ENCODE measurements at regions not wholly inside any gene's neighbourhood (a gene's known extent, or its start where the extent isn't known, plus 50 kb on each side); places are given as distances from the start of the nearest gene placed in this dataset.

GRCh38 chr1:222204475-222204874, 343.4 kb downstream of the HHIPL2 start:
- no peak overlapping the region for H3K27ac Mint-ChIP-seq (ENCODE audit: unreplicated experiment)
- H3K27me3 Mint-ChIP-seq (ENCODE audit: low read depth, unreplicated experiment) = peaks cover 3% of the 10 kb centered on the region
- H3K79me2 ChIP-seq (ENCODE audit: insufficient read depth, low read length) = no peaks in the 10 kb centered on the region
- FAIRE-seq = no peak
- H3K4me3 Mint-ChIP-seq (ENCODE audit: unreplicated experiment) = no peak overlapping the region
- no peaks in the 10 kb centered on the region for H3K27me3 ChIP-seq (ENCODE audit: insufficient read depth, low read length)
- no peak overlapping the region for H3K9ac ChIP-seq (ENCODE audit: low read length)
- TF ChIP-seq EZH2 (IDR thresholded peaks at IDR 0.05; ENCODE audit: insufficient read depth, low read length) (no peak), CTCF (IDR thresholded peaks at IDR 0.05; ENCODE audit: insufficient read depth, low read depth, low read length) (no peak)
- no peaks in the 10 kb centered on the region for H3K36me3 Mint-ChIP-seq (ENCODE audit: low read depth, unreplicated experiment)
- no peaks in the 10 kb centered on the region for H3K4me1 ChIP-seq (ENCODE audit: insufficient read depth, low read length)
- no peaks in the 10 kb centered on the region for H3K36me3 ChIP-seq (ENCODE audit: insufficient read depth, low read length)
- DNase-seq (ENCODE audit: low read depth) = no peak
- H3K4me2 ChIP-seq (ENCODE audit: low read length) = no peak overlapping the region
- H3K27ac ChIP-seq (ENCODE audit: low read depth, low read length) = no peak overlapping the region
- H3K9me3 Mint-ChIP-seq (ENCODE audit: unreplicated experiment) = no peaks in the 10 kb centered on the region
- H4K20me1 ChIP-seq (ENCODE audit: insufficient read depth, low read length) = no peaks in the 10 kb centered on the region
- no peaks in the 10 kb centered on the region for H3K9me3 ChIP-seq (ENCODE audit: insufficient read depth, low read depth, low read length)
- no peak overlapping the region for H3K4me3 ChIP-seq (ENCODE audit: insufficient read depth, low read depth, low read length)
- H2AFZ ChIP-seq (ENCODE audit: low read depth, low read length) = no peak overlapping the region
- H3K4me1 Mint-ChIP-seq (ENCODE audit: low read depth, unreplicated experiment) = no peaks in the 10 kb centered on the region

GRCh38 chr1:222202831-222203230, 345.1 kb downstream of the HHIPL2 start:
- H3K4me2 ChIP-seq (ENCODE audit: low read length) = no peak overlapping the region
- FAIRE-seq (no peak), DNase-seq (ENCODE audit: low read depth) (no peak)
- no peak overlapping the region for H3K27ac Mint-ChIP-seq (ENCODE audit: unreplicated experiment)
- H3K27ac ChIP-seq (ENCODE audit: low read depth, low read length) = no peak overlapping the region
- no peaks in the 10 kb centered on the region for H3K9me3 Mint-ChIP-seq (ENCODE audit: unreplicated experiment)
- no peak overlapping the region for H3K4me3 Mint-ChIP-seq (ENCODE audit: unreplicated experiment)
- H3K79me2 ChIP-seq (ENCODE audit: insufficient read depth, low read length) = no peaks in the 10 kb centered on the region
- TF ChIP-seq CTCF (IDR thresholded peaks at IDR 0.05; ENCODE audit: insufficient read depth, low read depth, low read length) (no peak), EZH2 (IDR thresholded peaks at IDR 0.05; ENCODE audit: insufficient read depth, low read length) (no peak)
- no peak overlapping the region for H3K9ac ChIP-seq (ENCODE audit: low read length)
- H3K4me1 Mint-ChIP-seq (ENCODE audit: low read depth, unreplicated experiment) = no peaks in the 10 kb centered on the region
- H3K4me1 ChIP-seq (ENCODE audit: insufficient read depth, low read length) = no peaks in the 10 kb centered on the region
- peaks cover 13% of the 10 kb centered on the region for H3K27me3 Mint-ChIP-seq (ENCODE audit: low read depth, unreplicated experiment)
- no peaks in the 10 kb centered on the region for H4K20me1 ChIP-seq (ENCODE audit: insufficient read depth, low read length)
- H3K4me3 ChIP-seq (ENCODE audit: insufficient read depth, low read depth, low read length) = no peak overlapping the region
- no peaks in the 10 kb centered on the region for H3K9me3 ChIP-seq (ENCODE audit: insufficient read depth, low read depth, low read length)
- no peak overlapping the region for H2AFZ ChIP-seq (ENCODE audit: low read depth, low read length)
- H3K27me3 ChIP-seq (ENCODE audit: insufficient read depth, low read length) = no peaks in the 10 kb centered on the region
- H3K36me3 Mint-ChIP-seq (ENCODE audit: low read depth, unreplicated experiment) = no peaks in the 10 kb centered on the region
- H3K36me3 ChIP-seq (ENCODE audit: insufficient read depth, low read length) = no peaks in the 10 kb centered on the region

GRCh38 chr1:222196736-222197135, 351.2 kb downstream of the HHIPL2 start:
- H3K79me2 ChIP-seq (ENCODE audit: insufficient read depth, low read length) = no peaks in the 10 kb centered on the region
- no peak overlapping the region for H2AFZ ChIP-seq (ENCODE audit: low read depth, low read length)
- H3K9me3 ChIP-seq (ENCODE audit: insufficient read depth, low read depth, low read length) = no peaks in the 10 kb centered on the region
- H3K9me3 Mint-ChIP-seq (ENCODE audit: unreplicated experiment) = no peaks in the 10 kb centered on the region
- no peak for FAIRE-seq
- H3K4me2 ChIP-seq (ENCODE audit: low read length) = no peak overlapping the region
- H3K27ac ChIP-seq (ENCODE audit: low read depth, low read length) = no peak overlapping the region
- H3K27ac Mint-ChIP-seq (ENCODE audit: unreplicated experiment) = no peak overlapping the region
- H3K4me3 Mint-ChIP-seq (ENCODE audit: unreplicated experiment) = no peak overlapping the region
- H3K9ac ChIP-seq (ENCODE audit: low read length) = no peak overlapping the region
- H3K4me1 ChIP-seq (ENCODE audit: insufficient read depth, low read length) = no peaks in the 10 kb centered on the region
- no peaks in the 10 kb centered on the region for H3K36me3 ChIP-seq (ENCODE audit: insufficient read depth, low read length)
- H3K4me3 ChIP-seq (ENCODE audit: insufficient read depth, low read depth, low read length) = no peak overlapping the region
- no peaks in the 10 kb centered on the region for H3K27me3 ChIP-seq (ENCODE audit: insufficient read depth, low read length)
- TF ChIP-seq EZH2 (IDR thresholded peaks at IDR 0.05; ENCODE audit: insufficient read depth, low read length) (no peak), CTCF (IDR thresholded peaks at IDR 0.05; ENCODE audit: insufficient read depth, low read depth, low read length) (no peak)
- no peaks in the 10 kb centered on the region for H3K4me1 Mint-ChIP-seq (ENCODE audit: low read depth, unreplicated experiment)
- H3K27me3 Mint-ChIP-seq (ENCODE audit: low read depth, unreplicated experiment) = peaks cover 14% of the 10 kb centered on the region
- H4K20me1 ChIP-seq (ENCODE audit: insufficient read depth, low read length) = no peaks in the 10 kb centered on the region
- no peaks in the 10 kb centered on the region for H3K36me3 Mint-ChIP-seq (ENCODE audit: low read depth, unreplicated experiment)
- no peak for DNase-seq (ENCODE audit: low read depth)
